ENCODE measurements at regions not wholly inside any gene's neighbourhood (a gene's known extent, or its start where the extent isn't known, plus 50 kb on each side); places are given as distances from the start of the nearest gene placed in this dataset.

DNA sequence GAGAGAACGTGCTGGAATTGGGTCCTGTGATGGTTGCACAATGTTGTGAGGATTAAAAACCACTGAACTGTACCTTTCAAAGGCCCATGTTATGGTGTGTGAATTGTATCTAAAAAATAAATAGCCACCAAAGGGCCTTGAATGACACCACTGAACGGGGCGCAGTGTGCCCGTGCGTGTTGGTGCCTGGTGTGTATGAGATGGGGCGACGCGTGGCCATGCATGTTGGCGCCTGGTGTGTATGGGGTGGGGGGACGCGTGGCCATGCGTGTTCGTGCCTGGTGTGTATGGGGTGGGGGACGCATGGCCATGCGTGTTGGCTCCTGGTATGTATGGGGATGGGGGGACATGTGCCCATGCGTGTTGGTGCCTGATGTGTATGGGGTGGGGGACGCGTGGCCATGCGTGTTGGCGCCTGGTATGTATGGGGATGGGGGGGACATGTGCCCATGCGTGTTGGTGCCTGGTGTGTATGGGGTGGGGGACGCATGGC lies 66.6 kb upstream of the HELT start:
- Histone ChIP-seq H3K4me1 (no peaks in the 10 kb centered on the region), H3K27me3 (peaks cover 4% of the 10 kb centered on the region; the same call in 1 of the 2 replicates), H3K36me3 (no peaks in the 10 kb centered on the region), H3K9me3 (no peaks in the 10 kb centered on the region), H3K4me3 (ENCODE audit: low read depth, low read length) (no peak overlapping the region)
- DNase-seq: no peak
- TF ChIP-seq, protein P1, sequence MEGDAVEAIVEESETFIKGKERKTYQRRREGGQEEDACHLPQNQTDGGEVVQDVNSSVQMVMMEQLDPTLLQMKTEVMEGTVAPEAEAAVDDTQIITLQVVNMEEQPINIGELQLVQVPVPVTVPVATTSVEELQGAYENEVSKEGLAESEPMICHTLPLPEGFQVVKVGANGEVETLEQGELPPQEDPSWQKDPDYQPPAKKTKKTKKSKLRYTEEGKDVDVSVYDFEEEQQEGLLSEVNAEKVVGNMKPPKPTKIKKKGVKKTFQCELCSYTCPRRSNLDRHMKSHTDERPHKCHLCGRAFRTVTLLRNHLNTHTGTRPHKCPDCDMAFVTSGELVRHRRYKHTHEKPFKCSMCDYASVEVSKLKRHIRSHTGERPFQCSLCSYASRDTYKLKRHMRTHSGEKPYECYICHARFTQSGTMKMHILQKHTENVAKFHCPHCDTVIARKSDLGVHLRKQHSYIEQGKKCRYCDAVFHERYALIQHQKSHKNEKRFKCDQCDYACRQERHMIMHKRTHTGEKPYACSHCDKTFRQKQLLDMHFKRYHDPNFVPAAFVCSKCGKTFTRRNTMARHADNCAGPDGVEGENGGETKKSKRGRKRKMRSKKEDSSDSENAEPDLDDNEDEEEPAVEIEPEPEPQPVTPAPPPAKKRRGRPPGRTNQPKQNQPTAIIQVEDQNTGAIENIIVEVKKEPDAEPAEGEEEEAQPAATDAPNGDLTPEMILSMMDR (IDR thresholded peaks at IDR 0.05; ENCODE audit: low read depth, low read length): no peak

DNA sequence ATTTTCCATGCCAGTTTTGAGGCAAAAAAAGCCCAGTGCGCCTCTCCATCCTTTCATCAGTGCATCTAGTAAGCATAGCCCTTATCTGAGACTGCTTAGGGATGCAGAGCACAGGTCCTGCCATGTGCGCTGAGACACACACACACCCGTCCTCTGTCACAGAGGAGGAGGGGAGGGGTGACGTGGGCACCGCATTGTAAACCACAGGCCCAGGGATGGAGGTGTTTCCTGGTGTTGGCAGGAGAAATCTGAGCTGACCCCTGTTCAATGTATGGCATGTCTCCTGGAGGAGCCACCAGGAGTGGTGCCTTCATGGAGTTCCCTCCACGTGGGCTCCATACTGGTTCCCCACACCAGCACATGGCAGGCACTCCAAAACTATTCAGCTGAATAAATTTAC lies 65.8 kb upstream of the HELT start:
- no peak for DNase-seq
- Histone ChIP-seq H3K27me3 (peaks cover 4% of the 10 kb centered on the region; the same call in 1 of the 2 replicates), H3K4me1 (no peaks in the 10 kb centered on the region), H3K4me3 (ENCODE audit: low read depth, low read length) (no peak overlapping the region), H3K36me3 (no peaks in the 10 kb centered on the region), H3K9me3 (no peaks in the 10 kb centered on the region)
- TF ChIP-seq, protein P1 (IDR thresholded peaks at IDR 0.05; ENCODE audit: low read depth, low read length): no peak

DNA sequence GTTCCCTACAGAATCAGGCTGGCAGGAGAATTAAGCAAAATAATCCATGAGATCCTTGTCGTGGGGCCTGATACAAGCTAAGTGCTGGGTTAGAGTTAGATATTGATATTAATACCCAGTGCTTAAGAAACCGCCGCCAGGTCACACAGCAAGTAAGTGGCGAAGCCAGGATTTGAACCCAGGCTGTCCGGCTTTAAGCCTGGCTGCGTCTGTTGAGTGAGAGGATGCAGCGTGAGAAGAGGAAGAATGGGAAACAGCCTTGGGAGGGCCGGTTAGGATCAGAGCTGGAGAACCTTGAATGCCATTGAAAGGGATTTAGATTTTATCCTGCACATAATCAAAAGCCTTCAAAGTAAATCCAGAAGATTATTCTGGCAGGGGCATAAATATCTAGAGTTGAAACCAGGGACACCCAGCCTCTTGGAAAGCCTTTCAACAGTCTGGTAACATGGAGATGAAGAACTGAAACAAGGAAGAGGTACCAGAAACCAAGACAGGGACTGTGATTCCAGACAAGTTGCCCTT lies 64.8 kb upstream of the HELT start:
- no peak overlapping the region for H3K4me3 ChIP-seq (ENCODE audit: low read depth, low read length)
- TF ChIP-seq, protein P1 (IDR thresholded peaks at IDR 0.05; ENCODE audit: low read depth, low read length): no peak
- DNase-seq: no peak
- H3K27me3 ChIP-seq: peaks cover under 1% of the 10 kb centered on the region; the same call in 1 of the 2 replicates
- no peaks in the 10 kb centered on the region; the same call in 1 of the 2 replicates for H3K4me1 ChIP-seq
- no peaks in the 10 kb centered on the region for H3K36me3 ChIP-seq
- H3K9me3 ChIP-seq: no peaks in the 10 kb centered on the region

DNA sequence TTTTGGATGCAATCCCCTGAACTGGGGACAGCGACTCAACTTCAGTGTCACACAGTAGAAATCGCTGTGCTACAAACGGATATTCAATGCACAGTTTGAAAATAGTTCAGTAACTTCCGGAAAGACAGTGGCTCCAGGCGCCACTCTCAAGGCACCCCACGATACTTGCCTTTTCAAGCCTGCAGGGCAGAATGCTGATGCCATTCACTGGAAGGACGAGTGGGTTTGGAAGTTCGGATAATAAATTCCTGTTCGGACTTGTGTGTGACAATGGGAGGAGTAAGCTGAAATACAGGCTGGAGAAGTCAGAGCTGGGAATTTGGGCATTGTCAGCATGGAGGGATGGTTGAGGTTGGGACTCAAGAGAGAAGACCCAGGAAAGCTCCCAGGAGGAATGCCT lies 64.3 kb upstream of the HELT start:
- Histone ChIP-seq H3K4me1 (no peaks in the 10 kb centered on the region; the same call in 1 of the 2 replicates), H3K36me3 (no peaks in the 10 kb centered on the region), H3K9me3 (no peaks in the 10 kb centered on the region), H3K4me3 (ENCODE audit: low read depth, low read length) (no peak overlapping the region), H3K27me3 (no peaks in the 10 kb centered on the region)
- DNase-seq: no peak
- TF ChIP-seq, protein P1 (IDR thresholded peaks at IDR 0.05; ENCODE audit: low read depth, low read length): no peak

DNA sequence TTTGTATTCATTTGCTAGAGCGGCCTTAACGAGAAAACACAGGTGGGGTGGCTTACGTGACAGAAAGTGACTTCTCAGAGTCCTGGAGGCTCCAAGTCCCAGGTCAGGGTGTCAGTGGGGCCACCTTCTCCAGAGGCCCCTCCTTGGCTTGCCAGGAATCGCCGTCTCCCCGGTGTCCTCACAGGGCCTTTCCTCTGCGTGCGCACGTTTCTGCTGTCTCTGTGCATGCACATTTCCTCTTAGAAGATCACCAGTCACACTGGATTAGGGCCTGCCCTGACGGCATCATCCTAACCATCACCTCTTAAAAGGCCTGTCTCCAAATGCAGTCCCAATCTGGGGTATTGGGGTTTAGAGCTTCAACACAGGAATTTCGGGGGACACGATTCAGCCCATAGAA lies 63.8 kb upstream of the HELT start:
- DNase-seq: no peak
- TF ChIP-seq, protein P1 (IDR thresholded peaks at IDR 0.05; ENCODE audit: low read depth, low read length): no peak
- Histone ChIP-seq H3K4me3 (ENCODE audit: low read depth, low read length) (no peak overlapping the region), H3K9me3 (no peaks in the 10 kb centered on the region), H3K36me3 (no peaks in the 10 kb centered on the region), H3K27me3 (no peaks in the 10 kb centered on the region), H3K4me1 (no peaks in the 10 kb centered on the region; the same call in 1 of the 2 replicates)

DNA sequence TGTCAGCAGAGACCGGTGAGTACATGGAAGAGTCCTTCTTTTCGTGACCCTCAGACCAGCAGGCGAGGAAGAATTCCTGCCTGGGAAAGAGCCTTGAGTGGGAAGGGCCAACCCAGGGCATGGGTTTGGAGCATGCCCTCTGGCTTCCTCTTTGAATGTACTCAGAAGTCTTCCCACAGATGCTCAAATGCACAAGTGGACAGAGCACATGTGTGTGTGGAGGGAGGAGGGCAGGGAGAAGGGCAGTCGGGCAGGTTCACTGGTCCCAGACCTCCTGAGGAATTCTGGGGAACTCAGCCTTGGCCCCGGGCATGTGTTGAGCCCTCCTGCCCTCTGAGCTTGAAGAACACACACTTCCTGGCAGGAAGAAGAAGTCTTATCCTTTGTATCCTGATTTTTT lies 63.2 kb upstream of the HELT start:
- DNase-seq: no peak
- TF ChIP-seq, protein P1 (IDR thresholded peaks at IDR 0.05; ENCODE audit: low read depth, low read length): no peak
- no peaks in the 10 kb centered on the region for H3K27me3 ChIP-seq
- H3K36me3 ChIP-seq: no peaks in the 10 kb centered on the region
- H3K4me3 ChIP-seq (ENCODE audit: low read depth, low read length): no peak overlapping the region
- H3K4me1 ChIP-seq: no peaks in the 10 kb centered on the region; the same call in 1 of the 2 replicates
- no peaks in the 10 kb centered on the region for H3K9me3 ChIP-seq

Measured in BE2C (cell line).